IMR-90 (cell line): ENCODE measurements at regions not wholly inside any gene's neighbourhood (a gene's known extent, or its start where the extent isn't known, plus 50 kb on each side); places are given as distances from the start of the nearest gene placed in this dataset.

Experiments used
- ATAC-seq: fragments of 200-7000 bp; cut with Tn5 transposase; 2 replicates; pipeline ENCODE4 v1.9.1; 2020; ENCODE audit warnings: low read depth, mild to moderate bottlenecking, moderate library complexity
- BruUV-seq: library from RNA; stranded (reverse); fragments of 400-500 nt; replicated peaks from 2 replicates; lab custom pipeline; 2021; lab: Mats Ljungman, UMichigan
- CTCF ChIA-PET: fragments of 300-600 bp; formaldehyde crosslinking; extraction: SDS; loops from one replicate; lab custom pipeline; 2021; ENCODE audit warnings: antibody characterized with exemption; lab: Yijun Ruan, JAX
- POLR2A ChIA-PET: fragments of 300-600 bp; sonication (Branson Sonifier 250); formaldehyde crosslinking; loops from one replicate; lab custom pipeline; 2022; ENCODE audit warnings: antibody characterized with exemption; ENCODE audit not compliant: unreplicated experiment; lab: Charles Lee
- DNase-seq: peaks from one replicate; pipeline ENCODE4 v3.0.0; 2013
- H2AFZ ChIP-seq: replicated peaks from 2 replicates; pipeline ENCODE3; 2013; ENCODE audit warnings: low read length, mild to moderate bottlenecking; ENCODE audit not compliant: poor library complexity
- H2AK5ac ChIP-seq: 2 replicates; pipeline ENCODE4 v1.6.1; 2013; ENCODE audit warnings: low read depth, low read length, inconsistent platforms
- H2AK9ac ChIP-seq: replicated peaks from 2 replicates; pipeline ENCODE3; 2013; ENCODE audit warnings: mild to moderate bottlenecking, low read depth, low read length, moderate library complexity; ENCODE audit not compliant: poor library complexity
- H2BK120ac ChIP-seq: 2 replicates; pipeline ENCODE4 v1.6.1; 2013; ENCODE audit warnings: low read depth, low read length, inconsistent platforms
- H2BK15ac ChIP-seq: 3 replicates; pipeline ENCODE4 v1.6.1; 2013; ENCODE audit warnings: low read depth, low read length, inconsistent platforms
- H2BK20ac ChIP-seq: 2 replicates; pipeline ENCODE4 v1.6.1; 2013; ENCODE audit warnings: low read depth, mild to moderate bottlenecking, inconsistent platforms, low read length, moderate library complexity
- H2BK5ac ChIP-seq: 2 replicates; pipeline ENCODE4 v1.6.1; 2013; ENCODE audit warnings: mild to moderate bottlenecking, low read depth, low read length, inconsistent platforms; ENCODE audit not compliant: poor library complexity, severe bottlenecking
- H3K14ac ChIP-seq: replicated peaks from 2 replicates; pipeline ENCODE4 v1.6.1; 2013; ENCODE audit warnings: low read depth, low read length, inconsistent platforms
- H3K18ac ChIP-seq: 2 replicates; pipeline ENCODE4 v1.6.1; 2013; ENCODE audit warnings: low read depth, low read length, control low read depth
- H3K23ac ChIP-seq: 2 replicates; pipeline ENCODE4 v1.6.1; 2013; ENCODE audit warnings: low read depth, low read length, inconsistent platforms
- H3K27ac ChIP-seq: 2 replicates; pipeline ENCODE4 v1.5.1; 2013; ENCODE audit warnings: mild to moderate bottlenecking, control low read depth, low read length; ENCODE audit not compliant: insufficient read depth
- H3K27me3 ChIP-seq: 2 replicates; pipeline ENCODE4 v1.6.1; 2013; ENCODE audit warnings: low read length; ENCODE audit not compliant: control insufficient read depth, insufficient read depth
- H3K36me3 ChIP-seq: 2 replicates; pipeline ENCODE4 v1.6.1; 2013; ENCODE audit warnings: low read length, mixed read lengths; ENCODE audit not compliant: control insufficient read depth, insufficient read depth
- H3K4ac ChIP-seq: 2 replicates; pipeline ENCODE4 v1.6.1; 2013; ENCODE audit warnings: low read depth, low read length, inconsistent platforms
- H3K4me1 ChIP-seq: 2 replicates; pipeline ENCODE4 v1.6.1; 2013; ENCODE audit warnings: low read length, mixed read lengths; ENCODE audit not compliant: control insufficient read depth, insufficient read depth
- H3K4me2 ChIP-seq: 2 replicates; pipeline ENCODE4 v1.6.1; 2013; ENCODE audit warnings: low read depth, mild to moderate bottlenecking, control low read depth, low read length, moderate library complexity
- H3K4me3 ChIP-seq: 2 replicates; pipeline ENCODE4 v1.5.1; 2013; ENCODE audit warnings: low read depth, mild to moderate bottlenecking, control low read depth, low read length, moderate library complexity; ENCODE audit not compliant: insufficient read depth
- H3K56ac ChIP-seq: 2 replicates; pipeline ENCODE4 v1.6.1; 2013; ENCODE audit warnings: low read length, inconsistent platforms; ENCODE audit not compliant: insufficient read depth; ENCODE audit errors: extremely low read depth
- H3K79me1 ChIP-seq, 2 experiments: 2 replicates each; pipeline ENCODE4 v1.6.1; 2013; ENCODE audit warnings: low read length in 2 of 2, inconsistent platforms in 1 of 2, low read depth in 1 of 2
- H3K9ac ChIP-seq: 2 replicates; pipeline ENCODE4 v1.6.1; 2013; ENCODE audit warnings: low read depth, low read length, control low read depth
- H3K9me1 ChIP-seq: 2 replicates; pipeline ENCODE4 v1.6.1; 2013; ENCODE audit warnings: low read length, inconsistent platforms; ENCODE audit not compliant: insufficient read depth
- H3K9me3 ChIP-seq: 2 replicates; pipeline ENCODE4 v1.6.1; 2013; ENCODE audit warnings: low read length; ENCODE audit not compliant: control insufficient read depth, insufficient read depth
- H4K20me1 ChIP-seq: 2 replicates; pipeline ENCODE4 v1.6.1; 2013; ENCODE audit warnings: low read length, inconsistent platforms; ENCODE audit not compliant: insufficient read depth
- H4K5ac ChIP-seq: 2 replicates; pipeline ENCODE4 v1.6.1; 2013; ENCODE audit warnings: mild to moderate bottlenecking, low read depth, low read length, control low read depth
- H4K8ac ChIP-seq, 2 experiments: 2 replicates each; pipeline ENCODE4 v1.6.1; 2013; ENCODE audit warnings: low read depth in 2 of 2, low read length in 2 of 2, control low read depth in 1 of 2, inconsistent platforms in 1 of 2
- H4K91ac ChIP-seq: 2 replicates; pipeline ENCODE4 v1.6.1; 2013; ENCODE audit warnings: low read depth, low read length, inconsistent platforms; ENCODE audit not compliant: insufficient read depth
- BHLHE40 ChIP-seq: fragments of 150-350 bp; IDR thresholded peaks from 2 replicates; pipeline ENCODE4 v1.6.1; 2016; ENCODE audit warnings: mild to moderate bottlenecking, low read depth, low read length
- CEBPB ChIP-seq: IDR thresholded peaks from 2 replicates; pipeline ENCODE4 v1.6.1; 2012; ENCODE audit warnings: low read depth, low read length, improper control_type of control experiment
- USF2 ChIP-seq: fragments of 150-350 bp; IDR thresholded peaks from 2 replicates; pipeline ENCODE4 v1.6.1; 2017; ENCODE audit warnings: mild to moderate bottlenecking, antibody characterized with exemption, low read length, low read depth
- WGBS, 2 experiments: methylation state at CpG; one replicate each; pipeline versions ENCODE4 v1.1.5 to v1.1.7; 2013; ENCODE audit warnings: missing lambda C conversion rate in 2 of 2; ENCODE audit not compliant: insufficient read length in 1 of 2; ENCODE audit errors: extremely low coverage in 2 of 2; 5-methylcytosine and 5-hydroxymethylcytosine counted together
- dilution Hi-C: fragments of 300-500 bp; cut with HindIII; formaldehyde crosslinking; loops from one replicate; pipeline ENCODE4 v1.14.3; 2018; ENCODE audit warnings: low sequenced_read_pairs; ENCODE audit not compliant: unreplicated experiment
- in situ Hi-C: fragments of 300-500 bp; cut with MboI; formaldehyde crosslinking; loops from 3 replicates; pipeline ENCODE4 v1.14.3; 2019; ENCODE audit warnings: low sequenced_read_pairs, inconsistent platforms, mixed read lengths
- intact Hi-C: fragments of 100-400 bp; cut with micrococcal nuclease; formaldehyde crosslinking; loops from 2 replicates; pipeline ENCODE4 v1.10.0; 2022

DNA sequence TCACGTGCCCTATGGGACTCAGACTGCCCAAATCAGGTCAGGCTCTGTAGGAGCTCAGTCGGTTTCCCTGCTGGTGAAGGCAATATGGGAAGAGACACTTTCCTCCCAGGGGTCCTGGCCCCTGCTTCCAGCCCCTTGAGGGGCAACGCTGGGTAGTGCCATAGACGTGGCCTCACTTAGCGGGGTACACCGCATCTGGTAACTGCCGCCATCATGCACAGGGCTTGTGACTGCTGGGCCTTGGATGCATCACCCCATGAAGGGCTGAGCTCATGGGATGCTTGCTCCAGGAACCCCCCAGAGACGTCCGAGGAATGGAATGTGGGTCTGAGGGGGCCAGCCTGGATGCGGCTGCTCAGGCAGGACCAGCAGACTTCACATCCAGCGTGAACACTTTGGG, 127.3 kb upstream of the HDAC4 start:
- H3K4me3 ChIP-seq = no peak overlapping the region
- intact Hi-C loops = no loop called here
- no peak overlapping the region for H3K9ac ChIP-seq
- no peaks in the 10 kb centered on the region for H3K9me1 ChIP-seq
- H3K23ac ChIP-seq = no peak overlapping the region
- H4K8ac ChIP-seq = no peak overlapping the region
- no peak overlapping the region for H2BK20ac ChIP-seq
- no peaks in the 10 kb centered on the region for H3K79me1 ChIP-seq
- no peak overlapping the region for H2BK15ac ChIP-seq
- no peaks in the 10 kb centered on the region for H4K20me1 ChIP-seq
- H3K9me3 ChIP-seq = peaks cover 38% of the 10 kb centered on the region
- H3K18ac ChIP-seq = no peak overlapping the region
- in situ Hi-C loops = no loop called here
- no peak overlapping the region for H3K14ac ChIP-seq
- no peaks in the 10 kb centered on the region for H3K27me3 ChIP-seq
- no peak overlapping the region for H2AK5ac ChIP-seq
- DNase-seq (no peak), ATAC-seq (no peak)
- H2AFZ ChIP-seq = no peak overlapping the region
- ChIA-PET POLR2A (no interaction called here), CTCF (no interaction called here)
- no TSS peak for BruUV-seq
- no peak overlapping the region for H2BK5ac ChIP-seq
- H4K91ac ChIP-seq = no peak overlapping the region
- H4K5ac ChIP-seq = no peak overlapping the region
- no peak overlapping the region for H2AK9ac ChIP-seq
- no peak overlapping the region for H3K4ac ChIP-seq
- H3K27ac ChIP-seq = no peak overlapping the region
- 84% methylated on average over 9 of the region's 11 CpGs; no CpG with 5 or more reads in 1 of the 2 experiments for WGBS, 2 experiments
- H3K4me1 ChIP-seq = no peaks in the 10 kb centered on the region
- H3K56ac ChIP-seq = no peak overlapping the region
- no peak overlapping the region for H2BK120ac ChIP-seq
- H3K36me3 ChIP-seq = no peaks in the 10 kb centered on the region
- dilution Hi-C loops = no loop called here
- H3K4me2 ChIP-seq = no peak overlapping the region
- TF ChIP-seq CEBPB (no peak), USF2 (no peak), BHLHE40 (no peak)
